Astrocyte (in vitro differentiated cells and primary cell): ENCODE measurements at regions not wholly inside any gene's neighbourhood (a gene's known extent, or its start where the extent isn't known, plus 50 kb on each side); places are given as distances from the start of the nearest gene placed in this dataset.
A peak's percentile ranks its signal among the peaks of the same experiment; 100 is the strongest.

Experiments used
- DNase-seq: peaks from one replicate; pipeline ENCODE4 v3.0.0-alpha.2; 2010; ENCODE audit warnings: low read depth
- FAIRE-seq: peaks from 2 replicates; lab custom pipeline; 2011; peaks lifted over from hg19 to GRCh38; lab: Jason Lieb, UNC
- H2AFZ ChIP-seq: 2 replicates; pipeline ENCODE4 v1.6.0; 2012; ENCODE audit warnings: low read depth, low read length, inconsistent platforms
- H3K27ac ChIP-seq: 2 replicates; pipeline ENCODE4 v1.5.1; 2011; ENCODE audit warnings: low read depth, low read length, inconsistent platforms
- H3K27me3 ChIP-seq: 2 replicates; pipeline ENCODE4 v1.6.0; 2011; ENCODE audit warnings: low read length, inconsistent platforms; ENCODE audit not compliant: insufficient read depth
- H3K36me3 ChIP-seq: 2 replicates; pipeline ENCODE4 v1.5.1; 2011; ENCODE audit warnings: low read length, inconsistent platforms; ENCODE audit not compliant: insufficient read depth
- H3K4me1 ChIP-seq: 2 replicates; pipeline ENCODE4 v1.5.1; 2011; ENCODE audit warnings: low read length, inconsistent platforms; ENCODE audit not compliant: insufficient read depth
- H3K4me2 ChIP-seq: 2 replicates; pipeline ENCODE4 v1.6.0; 2012; ENCODE audit warnings: low read length, inconsistent platforms
- H3K4me3 ChIP-seq: 2 replicates; pipeline ENCODE4 v1.5.1; 2011; ENCODE audit warnings: low read depth, mild to moderate bottlenecking, low read length, inconsistent platforms; ENCODE audit not compliant: insufficient read depth
- H3K79me2 ChIP-seq: 2 replicates; pipeline ENCODE4 v1.6.0; 2012; ENCODE audit warnings: mild to moderate bottlenecking, low read length, inconsistent platforms; ENCODE audit not compliant: insufficient read depth
- H3K9ac ChIP-seq: 2 replicates; pipeline ENCODE4 v1.6.0; 2012; ENCODE audit warnings: mild to moderate bottlenecking, low read length, inconsistent platforms
- H3K9me3 ChIP-seq: 2 replicates; pipeline ENCODE4 v1.5.1; 2012; ENCODE audit warnings: low read depth, mild to moderate bottlenecking, low read length, inconsistent platforms; ENCODE audit not compliant: insufficient read depth
- H4K20me1 ChIP-seq: 2 replicates; pipeline ENCODE4 v1.6.0; 2012; ENCODE audit warnings: low read length, inconsistent platforms; ENCODE audit not compliant: insufficient read depth
- H3K27ac Mint-ChIP-seq: one replicate; pipeline ENCODE4 v1.8.0; 2021; ENCODE audit warnings: mild to moderate bottlenecking, mixed read lengths; ENCODE audit not compliant: unreplicated experiment
- H3K27me3 Mint-ChIP-seq: one replicate; pipeline ENCODE4 v1.8.0; 2021; ENCODE audit warnings: low read depth, mixed read lengths; ENCODE audit not compliant: unreplicated experiment
- H3K36me3 Mint-ChIP-seq: one replicate; pipeline ENCODE4 v1.8.0; 2021; ENCODE audit warnings: low read depth, mixed read lengths; ENCODE audit not compliant: unreplicated experiment
- H3K4me1 Mint-ChIP-seq: one replicate; pipeline ENCODE4 v1.8.0; 2021; ENCODE audit warnings: low read depth, mixed read lengths; ENCODE audit not compliant: unreplicated experiment
- H3K4me3 Mint-ChIP-seq: one replicate; pipeline ENCODE4 v1.8.0; 2021; ENCODE audit warnings: mild to moderate bottlenecking, moderate library complexity, mixed read lengths; ENCODE audit not compliant: unreplicated experiment
- H3K9me3 Mint-ChIP-seq: one replicate; pipeline ENCODE4 v1.8.0; 2021; ENCODE audit warnings: mild to moderate bottlenecking, mixed read lengths; ENCODE audit not compliant: unreplicated experiment
- EZH2 ChIP-seq: IDR thresholded peaks from 2 replicates; pipeline ENCODE4 v1.6.1; 2012; ENCODE audit warnings: mild to moderate bottlenecking, low read length, inconsistent platforms; ENCODE audit not compliant: insufficient read depth
- TF ChIP-seq, protein P1 (sequence below): IDR thresholded peaks from 2 replicates; pipeline ENCODE4 v1.5.1; 2011; ENCODE audit warnings: low read depth, mild to moderate bottlenecking, inconsistent platforms, low read length, moderate library complexity; ENCODE audit not compliant: insufficient read depth

DNA sequence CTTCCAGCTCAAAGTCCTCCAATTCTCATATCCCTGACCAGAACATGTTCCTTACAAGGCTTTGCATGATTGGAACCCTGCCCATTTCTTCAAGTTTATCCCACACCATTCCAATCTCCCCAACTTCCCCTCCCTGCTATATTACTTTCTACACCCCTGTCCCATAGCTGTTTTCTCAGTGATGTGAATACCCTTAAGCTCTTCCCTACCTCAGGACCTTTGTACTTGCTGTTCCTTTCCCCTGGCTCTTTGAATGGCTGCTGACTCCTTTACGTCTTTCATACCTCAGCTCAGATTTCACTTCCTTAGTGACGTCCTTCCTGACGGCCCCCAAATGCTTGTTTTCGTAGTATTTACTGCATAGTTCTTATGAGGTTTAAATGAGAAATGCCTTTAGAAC, 166.2 kb upstream of the ZNF462 start:
- Histone ChIP-seq H3K9ac (no peak overlapping the region), H3K79me2 (no peaks in the 10 kb centered on the region), H2AFZ (no peak overlapping the region), H3K27me3 (no peaks in the 10 kb centered on the region), H3K9me3 (no peaks in the 10 kb centered on the region), H3K4me3 (no peak overlapping the region), H3K4me1 (peaks cover 9% of the 10 kb centered on the region), H3K36me3 (no peaks in the 10 kb centered on the region), H3K4me2 (no peak overlapping the region), H3K27ac (no peak overlapping the region), H4K20me1 (no peaks in the 10 kb centered on the region)
- H3K4me1 Mint-ChIP-seq: peaks cover 23% of the 10 kb centered on the region
- H3K4me3 Mint-ChIP-seq: no peak overlapping the region
- H3K36me3 Mint-ChIP-seq: no peaks in the 10 kb centered on the region
- no peak for TF ChIP-seq EZH2
- TF ChIP-seq, protein P1, sequence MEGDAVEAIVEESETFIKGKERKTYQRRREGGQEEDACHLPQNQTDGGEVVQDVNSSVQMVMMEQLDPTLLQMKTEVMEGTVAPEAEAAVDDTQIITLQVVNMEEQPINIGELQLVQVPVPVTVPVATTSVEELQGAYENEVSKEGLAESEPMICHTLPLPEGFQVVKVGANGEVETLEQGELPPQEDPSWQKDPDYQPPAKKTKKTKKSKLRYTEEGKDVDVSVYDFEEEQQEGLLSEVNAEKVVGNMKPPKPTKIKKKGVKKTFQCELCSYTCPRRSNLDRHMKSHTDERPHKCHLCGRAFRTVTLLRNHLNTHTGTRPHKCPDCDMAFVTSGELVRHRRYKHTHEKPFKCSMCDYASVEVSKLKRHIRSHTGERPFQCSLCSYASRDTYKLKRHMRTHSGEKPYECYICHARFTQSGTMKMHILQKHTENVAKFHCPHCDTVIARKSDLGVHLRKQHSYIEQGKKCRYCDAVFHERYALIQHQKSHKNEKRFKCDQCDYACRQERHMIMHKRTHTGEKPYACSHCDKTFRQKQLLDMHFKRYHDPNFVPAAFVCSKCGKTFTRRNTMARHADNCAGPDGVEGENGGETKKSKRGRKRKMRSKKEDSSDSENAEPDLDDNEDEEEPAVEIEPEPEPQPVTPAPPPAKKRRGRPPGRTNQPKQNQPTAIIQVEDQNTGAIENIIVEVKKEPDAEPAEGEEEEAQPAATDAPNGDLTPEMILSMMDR: no peak
- no peak for FAIRE-seq
- no peak overlapping the region for H3K27ac Mint-ChIP-seq
- no peaks in the 10 kb centered on the region for H3K27me3 Mint-ChIP-seq
- DNase-seq: no peak
- no peaks in the 10 kb centered on the region for H3K9me3 Mint-ChIP-seq

DNA sequence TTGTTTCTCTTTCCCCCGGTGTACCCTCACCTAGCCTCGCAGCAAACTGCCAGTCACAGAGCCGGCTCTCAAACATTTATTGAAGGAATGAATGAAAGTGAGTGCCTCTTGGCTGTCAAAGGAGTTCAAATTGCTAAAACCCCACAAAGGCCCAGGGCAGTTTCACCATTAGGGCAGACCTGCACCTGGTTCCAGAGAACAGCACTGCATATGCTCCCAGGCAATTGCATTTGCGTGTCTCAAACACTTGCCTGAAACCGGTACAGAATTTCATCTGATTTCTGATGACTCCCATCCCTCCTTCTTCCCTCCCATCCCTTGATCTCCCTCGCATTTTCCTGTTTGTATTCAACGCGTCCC, 165.6 kb upstream of the ZNF462 start:
- H3K4me1 Mint-ChIP-seq: peaks cover 23% of the 10 kb centered on the region
- H3K9ac ChIP-seq: peak overlapping the region; percentile 69
- no peaks in the 10 kb centered on the region for H4K20me1 ChIP-seq
- no peak for FAIRE-seq
- H3K4me3 Mint-ChIP-seq: no peak overlapping the region
- H3K9me3 Mint-ChIP-seq: no peaks in the 10 kb centered on the region
- H3K4me2 ChIP-seq: peak overlapping the region; percentile 87
- H3K27me3 Mint-ChIP-seq: no peaks in the 10 kb centered on the region
- no peak for DNase-seq
- H3K9me3 ChIP-seq: no peaks in the 10 kb centered on the region
- TF ChIP-seq, protein P1: no peak
- TF ChIP-seq EZH2: no peak
- H3K4me1 ChIP-seq: peaks cover 9% of the 10 kb centered on the region
- no peaks in the 10 kb centered on the region for H3K79me2 ChIP-seq
- H3K36me3 Mint-ChIP-seq: no peaks in the 10 kb centered on the region
- peak overlapping the region; percentile 46 for H3K4me3 ChIP-seq
- H3K27ac Mint-ChIP-seq: peak overlapping the region; percentile 86
- no peak overlapping the region for H3K27ac ChIP-seq
- no peaks in the 10 kb centered on the region for H3K27me3 ChIP-seq
- H3K36me3 ChIP-seq: no peaks in the 10 kb centered on the region
- H2AFZ ChIP-seq: peak overlapping the region; percentile 70

GRCh38 chr9:106697750-106698502, 165.0 kb upstream of the ZNF462 start:
- Histone ChIP-seq H3K9ac (peak overlapping the region; percentile 69), H3K27ac (no peak overlapping the region), H3K27me3 (no peaks in the 10 kb centered on the region), H3K79me2 (no peaks in the 10 kb centered on the region), H4K20me1 (no peaks in the 10 kb centered on the region), H3K36me3 (no peaks in the 10 kb centered on the region), H3K4me3 (peak overlapping the region; percentile 46), H3K4me1 (peaks cover 9% of the 10 kb centered on the region), H3K9me3 (no peaks in the 10 kb centered on the region), H3K4me2 (peak overlapping the region; percentile 87), H2AFZ (peak overlapping the region; percentile 70)
- no peak for TF ChIP-seq EZH2
- TF ChIP-seq, protein P1: no peak
- no peak for FAIRE-seq
- DNase-seq: peak; percentile 71
- Mint-ChIP-seq H3K4me1 (peaks cover 23% of the 10 kb centered on the region), H3K9me3 (no peaks in the 10 kb centered on the region), H3K4me3 (no peak overlapping the region), H3K36me3 (no peaks in the 10 kb centered on the region), H3K27me3 (no peaks in the 10 kb centered on the region), H3K27ac (peak overlapping the region; percentile 86)
